Stimulated activated naive CD8-positive, alpha-beta T cell treated with anti-CD3 and anti-CD28 coated beads, Interleukin-15, Interleukin-2, amounts not matched to agents 100 U/mL and 50 U/mL, for 24 hours (primary cell): ENCODE measurements at regions not wholly inside any gene's neighbourhood (a gene's known extent, or its start where the extent isn't known, plus 50 kb on each side); places are given as distances from the start of the nearest gene placed in this dataset.
"Not testable (repeated sequence)": the region's sequence is repeated elsewhere in the genome, so short reads cannot be mapped to it uniquely, and the experiment has no call there.

Experiments
- ATAC-seq: fragments of 150-1000 bp; cut with Tn5 transposase; one replicate; pipeline ENCODE4 v1.10.0; 2021
- DNase-seq: peaks from one replicate; pipeline ENCODE4 v3.0.0; 2021

GRCh38 chr14:29376237-29376636, 551.4 kb downstream of the PRKD1 start:
- ATAC-seq: no peak
- DNase-seq: no peak

GRCh38 chr14:29380826-29381225, 546.8 kb downstream of the PRKD1 start:
- ATAC-seq (no peak), DNase-seq (no peak)

- ATAC-seq (no peak), DNase-seq (no peak)
Measured at GRCh38 chr14:29388571-29388970, 539.1 kb downstream of the PRKD1 start.

DNA sequence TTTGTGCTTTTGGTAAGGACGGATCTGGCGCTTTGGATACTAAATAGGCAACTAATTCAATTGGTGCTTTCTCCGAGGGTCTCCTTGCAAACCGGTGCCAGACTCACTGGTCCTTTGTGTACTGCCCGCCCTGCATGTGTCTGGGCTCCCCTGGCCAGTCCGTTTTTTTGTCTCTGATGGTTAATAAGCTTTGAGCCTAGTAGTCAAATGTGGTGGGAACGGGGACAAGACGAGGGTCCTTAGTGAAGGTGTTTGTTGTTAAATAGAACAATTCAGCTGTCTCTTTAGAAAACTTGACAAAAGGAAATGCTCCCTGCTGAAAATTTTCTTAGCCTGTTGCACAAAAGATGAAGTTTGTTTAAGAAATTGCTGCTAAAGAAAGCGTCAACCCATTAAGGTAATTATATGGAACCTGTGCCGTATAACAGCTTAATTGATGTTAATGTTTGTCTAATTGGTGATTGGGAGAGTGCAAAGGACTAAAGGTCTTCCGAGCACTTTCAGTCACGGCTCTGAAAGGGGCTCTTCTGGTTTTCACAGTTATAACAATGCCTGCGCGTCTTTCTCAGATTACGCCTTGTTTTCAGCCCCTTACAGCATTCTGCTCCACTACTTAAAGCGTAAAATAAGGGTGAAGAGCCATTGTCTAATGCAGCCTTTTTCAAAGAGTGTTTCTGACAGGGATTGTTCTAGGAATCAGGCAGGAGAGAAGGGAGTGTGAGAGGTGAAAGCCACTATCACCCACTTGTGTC, 537.4 kb downstream of the PRKD1 start:
- no peak for ATAC-seq
- no peak for DNase-seq

GRCh38 chr14:29391231-29391630, 536.4 kb downstream of the PRKD1 start:
- no peak for DNase-seq
- ATAC-seq: no peak

GRCh38 chr14:29391801-29392200, 535.8 kb downstream of the PRKD1 start:
- no peak for ATAC-seq
- no peak for DNase-seq

GRCh38 chr14:29392287-29392686, 535.4 kb downstream of the PRKD1 start:
- ATAC-seq (no peak), DNase-seq (no peak)

DNA sequence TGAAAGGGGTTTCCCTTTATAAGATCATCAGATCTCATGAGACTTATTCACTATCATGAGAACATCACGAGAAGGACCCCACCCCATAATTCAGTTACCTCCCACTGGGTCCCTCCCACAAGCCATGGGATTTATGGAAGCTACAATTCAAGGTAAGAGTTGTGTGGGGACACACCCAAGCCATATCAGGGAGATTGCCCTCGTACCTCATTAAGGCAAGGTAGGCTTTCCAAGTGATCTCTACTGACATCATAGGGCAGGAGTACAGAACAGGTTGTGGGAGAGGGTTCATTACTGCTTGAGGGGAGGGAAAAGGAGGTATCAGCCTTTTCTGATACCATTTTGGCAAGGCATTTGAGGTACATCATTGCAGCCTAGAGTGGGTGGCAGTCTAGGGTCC, 524.6 kb downstream of the PRKD1 start:
- ATAC-seq (no peak), DNase-seq (no peak)

DNA sequence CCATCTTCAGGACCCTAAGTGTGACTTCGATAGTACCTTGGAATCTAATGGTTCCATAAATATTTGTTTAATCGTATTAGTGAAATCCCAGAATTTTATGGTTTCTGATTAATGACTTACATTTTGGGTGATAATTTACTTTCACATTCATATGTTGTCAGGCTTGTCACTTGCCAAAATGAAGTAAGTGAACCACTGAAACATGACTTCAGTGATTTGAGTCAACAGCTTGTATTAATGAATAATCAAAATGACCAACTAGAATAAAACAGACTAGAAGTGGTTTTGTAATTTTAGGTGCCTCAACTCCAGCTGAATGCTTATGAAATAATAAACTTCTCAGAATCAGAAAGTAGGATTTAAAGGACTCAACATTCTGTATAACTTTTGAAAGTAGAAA, 517.1 kb downstream of the PRKD1 start:
- DNase-seq: no peak

GRCh38 chr14:29414931-29415330, 512.7 kb downstream of the PRKD1 start:
- ATAC-seq, DNase-seq: not testable (repeated sequence)

More for the DNA sequence above, 517.1 kb downstream of the PRKD1 start:
- ATAC-seq: no peak

GRCh38 chr14:29419736-29420135, 507.9 kb downstream of the PRKD1 start:
- ATAC-seq: no peak
- no peak for DNase-seq

DNA sequence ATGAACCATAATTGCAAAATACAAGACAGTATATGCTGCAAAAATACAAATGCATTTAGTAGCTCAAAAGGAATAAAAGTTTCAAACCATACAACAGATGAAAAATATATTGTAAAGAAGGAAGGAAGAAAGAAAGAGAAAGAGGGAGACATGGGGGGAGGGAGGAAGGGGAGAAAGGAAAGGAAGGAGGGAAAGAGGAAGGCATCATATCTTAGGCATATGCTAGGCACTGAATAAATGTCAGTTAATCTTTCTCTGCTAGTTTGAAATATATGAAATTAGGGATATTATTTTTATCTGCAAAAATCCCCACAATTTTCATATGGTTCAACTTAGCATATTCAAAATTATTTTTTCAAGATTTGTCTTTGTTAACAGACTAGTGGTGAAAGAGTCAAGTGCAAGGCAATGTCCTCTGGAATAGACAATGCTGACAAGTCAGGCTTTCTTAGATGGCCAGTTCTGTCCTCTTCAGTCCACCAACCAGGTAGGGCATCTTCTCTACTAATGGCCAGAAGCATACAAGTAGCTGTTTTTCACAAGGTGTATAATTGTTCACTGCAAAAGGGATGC, 506.4 kb downstream of the PRKD1 start:
- DNase-seq (no peak), ATAC-seq (no peak)

- no peak for ATAC-seq
- no peak for DNase-seq
Measured at GRCh38 chr14:29425705-29426482, 501.8 kb downstream of the PRKD1 start.

- no peak for DNase-seq
- ATAC-seq: no peak
Measured at GRCh38 chr14:29442696-29443095, 485.0 kb downstream of the PRKD1 start.

- ATAC-seq (no peak), DNase-seq (no peak)
Measured at GRCh38 chr14:29444216-29444615, 483.4 kb downstream of the PRKD1 start.

GRCh38 chr14:29444805-29445204, 482.8 kb downstream of the PRKD1 start:
- DNase-seq (no peak), ATAC-seq (no peak)

- no peak for DNase-seq
- no peak for ATAC-seq
Measured at GRCh38 chr14:29446971-29447370, 480.7 kb downstream of the PRKD1 start.

- no peak for ATAC-seq
- no peak for DNase-seq
Measured at GRCh38 chr14:29451941-29452340, 475.7 kb downstream of the PRKD1 start.

DNA sequence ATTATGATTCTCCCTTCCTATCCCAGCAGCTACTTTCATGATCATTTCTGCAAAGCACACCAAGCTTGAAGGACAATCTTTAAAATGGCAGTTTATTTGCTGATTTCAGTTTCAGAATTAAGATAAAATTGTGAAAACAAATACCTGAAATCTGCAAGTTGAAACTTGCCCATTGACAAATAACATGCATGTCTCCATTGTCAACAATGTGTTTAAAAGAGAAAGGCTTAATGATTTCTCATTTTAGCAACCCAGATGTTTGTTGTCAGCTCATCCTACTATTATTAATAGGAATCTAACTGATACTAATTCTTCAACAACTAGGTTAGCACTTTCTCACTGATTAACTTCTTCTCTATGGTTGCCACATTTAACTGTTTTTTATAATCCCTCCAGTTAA, 474.6 kb downstream of the PRKD1 start:
- ATAC-seq (no peak), DNase-seq (no peak)

- DNase-seq: no peak
- no peak for ATAC-seq
Measured at GRCh38 chr14:29454026-29454693, 473.5 kb downstream of the PRKD1 start.

- DNase-seq: no peak
- no peak for ATAC-seq
Measured at GRCh38 chr14:29458547-29458946, 469.1 kb downstream of the PRKD1 start.

GRCh38 chr14:29459531-29459930, 468.1 kb downstream of the PRKD1 start:
- DNase-seq (no peak), ATAC-seq (no peak)
